Posterior vena cava (tissue), 2 donors: ENCODE measurements at regions not wholly inside any gene's neighbourhood (a gene's known extent, or its start where the extent isn't known, plus 50 kb on each side); places are given as distances from the start of the nearest gene placed in this dataset.

ENCODE experiments used
- DNase-seq: peaks from one replicate; pipeline ENCODE4 v3.0.0-alpha.2; 2020; ENCODE audit warnings: low spot score
- intact Hi-C, 2 donors: fragments of 100-400 bp; cut with DNase I; formaldehyde crosslinking; loops; one replicate each; pipeline versions ENCODE4 v1.14.1 to v1.14.2; 2022 to 2023
- donor health status: DM: yes; HTN: yes; CAD: no.
- donor health status: DM: yes; HTN: yes; CAD: no.

GRCh38 chr12:14307004-14307403 lies 58.5 kb upstream of the ATF7IP start:
- intact Hi-C loops, result no loop called here
- DNase-seq, result no peak

DNA sequence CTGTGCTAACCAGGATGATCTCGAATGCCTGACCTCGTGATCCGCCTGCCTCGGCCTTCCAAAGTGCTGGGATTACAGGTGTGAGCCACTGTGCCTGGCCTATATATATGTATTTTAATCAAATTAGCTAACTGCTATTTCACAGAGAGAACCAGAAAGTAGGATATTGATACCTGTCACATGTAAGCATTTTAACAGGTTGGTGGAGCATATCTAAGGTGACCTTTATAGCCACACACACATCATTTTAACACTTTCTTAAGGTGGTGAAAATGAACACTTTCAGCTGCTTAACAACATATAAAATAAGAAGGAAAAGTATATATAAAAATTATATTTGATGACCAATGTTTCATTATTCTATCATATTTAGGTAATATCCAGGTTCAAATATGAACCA lies 57.0 kb upstream of the ATF7IP start:
- intact Hi-C loops, result no loop called here
- DNase-seq, result no peak

DNA sequence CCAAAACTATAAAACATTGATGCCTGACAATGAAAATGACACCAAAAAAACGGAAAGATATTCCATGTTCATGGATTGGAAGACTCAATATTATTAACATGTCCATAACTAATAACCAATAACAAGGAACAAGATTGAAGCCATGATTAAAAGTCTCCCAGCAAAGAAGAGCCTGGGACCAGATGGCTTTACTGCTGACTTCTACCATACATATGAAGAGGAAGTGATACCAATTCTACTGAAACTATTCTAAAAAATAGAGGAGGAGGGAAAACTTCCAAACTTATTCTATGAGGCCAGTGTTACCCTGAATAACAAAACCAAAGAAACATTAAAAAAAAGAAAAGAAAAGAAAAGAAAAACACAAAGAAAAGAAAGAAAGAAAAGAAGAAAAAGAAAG lies 54.6 kb upstream of the ATF7IP start:
- DNase-seq, result no peak

DNA sequence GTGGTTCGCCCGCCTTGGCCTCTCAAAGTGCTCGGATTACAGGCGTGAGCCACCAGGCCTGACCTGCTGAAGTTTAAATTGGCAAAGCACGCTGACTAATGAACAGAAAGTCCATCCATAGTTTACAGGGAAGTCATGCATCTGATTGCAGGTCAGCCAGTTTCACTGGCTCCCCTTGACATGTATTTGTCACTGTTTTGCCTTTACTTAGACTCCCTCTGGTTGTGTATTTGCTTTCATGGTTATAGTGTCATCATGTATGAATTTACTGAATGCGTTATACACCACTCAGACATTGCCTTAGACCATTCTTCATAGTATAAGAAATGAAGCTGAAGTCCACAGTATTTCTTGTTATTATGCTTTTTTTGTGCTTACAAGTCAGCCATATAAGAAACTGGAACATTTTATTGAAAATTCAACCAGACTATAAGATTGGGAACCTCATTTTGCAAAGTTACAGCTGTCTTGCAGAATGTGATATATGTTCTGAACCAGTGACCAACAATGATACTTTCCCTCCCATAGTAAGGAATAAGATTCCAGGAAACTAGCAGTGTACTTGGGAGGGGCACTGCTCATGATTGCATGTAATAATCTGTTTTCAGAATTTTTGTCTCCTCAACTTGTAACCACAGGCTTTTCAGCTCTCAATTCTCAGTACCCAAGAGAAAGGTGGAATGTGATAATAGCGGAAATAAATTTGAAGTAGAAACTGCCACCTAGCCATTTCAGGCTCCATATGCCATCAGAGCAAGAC lies 51.9 kb upstream of the ATF7IP start:
- intact Hi-C loops, result no loop called here
- DNase-seq, result no peak

More for the DNA sequence above, 54.6 kb upstream of the ATF7IP start:
- intact Hi-C loops, result no loop called here

DNA sequence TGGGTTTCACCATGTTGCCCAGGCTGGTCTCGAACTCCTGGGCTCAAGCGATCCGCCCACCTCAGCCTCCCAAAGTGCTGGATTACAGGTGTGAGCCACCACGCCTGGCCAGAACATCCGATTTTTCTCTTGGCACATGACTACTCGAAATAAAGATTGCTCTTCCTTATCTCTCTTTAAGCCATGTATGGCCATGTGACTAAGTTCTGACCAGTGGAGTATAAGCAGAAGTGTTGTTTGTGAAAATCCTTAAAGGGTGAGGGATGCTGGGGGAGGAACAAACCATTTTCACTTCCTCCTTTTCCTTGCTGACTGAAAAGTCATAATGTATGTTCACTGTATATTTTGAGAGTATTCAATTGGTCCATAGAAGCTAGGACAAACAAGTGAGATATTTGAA lies 50.7 kb upstream of the ATF7IP start:
- intact Hi-C loops, result no loop called here
- no peak for DNase-seq

GRCh38 chr12:14315501-14315900 lies 50.0 kb upstream of the ATF7IP start:
- intact Hi-C loops, result no loop called here
- no peak for DNase-seq
